ENCODE measurements at regions not wholly inside any gene's neighbourhood (a gene's known extent, or its start where the extent isn't known, plus 50 kb on each side); places are given as distances from the start of the nearest gene placed in this dataset.

DNA sequence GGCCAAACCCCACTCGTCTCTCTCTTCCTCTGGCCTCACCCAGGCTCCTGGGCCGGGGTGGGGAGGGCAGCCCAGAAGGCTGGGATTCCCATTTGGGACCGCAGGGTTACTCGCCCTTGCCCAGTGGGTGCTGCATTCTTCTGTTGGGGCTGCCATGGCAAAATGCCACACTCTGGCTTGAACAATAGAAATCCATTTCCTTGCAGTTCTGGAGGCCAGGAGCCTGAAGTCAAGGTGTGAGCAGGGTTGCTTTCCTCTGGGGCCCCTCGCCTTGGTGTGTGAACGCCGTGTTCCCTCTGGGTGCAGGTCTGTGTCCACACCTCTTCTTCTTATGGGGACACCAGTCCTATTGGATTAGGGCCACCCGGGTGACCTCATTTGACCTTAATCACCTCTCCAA, 105.8 kb upstream of the GSE1 start:
- in situ Hi-C loops (cut with HindIII; ENCODE audit: extremely low pct_ligation_motif_present, low pct_unique_long_range_greater_than_20kb) = no loop called here
- Histone ChIP-seq H3K27ac (ENCODE audit: extremely low read length, insufficient read depth, low read length) (no peak overlapping the region), H3K9me3 (ENCODE audit: low read length) (no peaks in the 10 kb centered on the region), H3K36me3 (replicated peaks in 1 of 2; ENCODE audit: control insufficient read depth in 1 of 2, insufficient read depth in 2 of 2, low read length in 2 of 2) (no peaks in the 10 kb centered on the region), H3K9ac (ENCODE audit: insufficient read depth, low read depth, low read length) (no peak overlapping the region), H3K79me2 (ENCODE audit: insufficient read depth, low read length) (no peaks in the 10 kb centered on the region), H4K20me1 (ENCODE audit: insufficient read depth, low read length) (no peaks in the 10 kb centered on the region), H3K27me3 (ENCODE audit: control insufficient read depth in 1 of 2, insufficient read depth in 2 of 2, low read length in 2 of 2) (no peaks in the 10 kb centered on the region; a peak in 1 of 5 replicates), H3K4me1 (ENCODE audit: insufficient read depth, low read length) (peaks cover 22% of the 10 kb centered on the region), H3K4me2 (ENCODE audit: low read depth, low read length) (no peak overlapping the region), H3K4me3 (replicated peaks in 1 of 3; ENCODE audit: insufficient read depth in 1 of 3, low read depth in 2 of 3, low read length in 3 of 3) (no peak overlapping the region), H2AFZ (ENCODE audit: low read length) (no peak overlapping the region)
- intact Hi-C loops (cut with micrococcal nuclease; ENCODE audit: unreplicated experiment) = no loop called here
- DNase-seq (ENCODE audit: low spot score) (no peak), ATAC-seq (no peak), FAIRE-seq (no peak)
- ChIA-PET CTCF (ENCODE audit: low intra/inter-chr PET ratio, low total read pairs) (no interaction called here), POLR2A (no interaction called here)
- 89% methylated on average over 8 of the region's 8 CpGs for WGBS (ENCODE audit: low lambda C conversion rate)
- no TSS peak for BruUV-seq (replicated peaks)
- TF ChIP-seq, protein P1, sequence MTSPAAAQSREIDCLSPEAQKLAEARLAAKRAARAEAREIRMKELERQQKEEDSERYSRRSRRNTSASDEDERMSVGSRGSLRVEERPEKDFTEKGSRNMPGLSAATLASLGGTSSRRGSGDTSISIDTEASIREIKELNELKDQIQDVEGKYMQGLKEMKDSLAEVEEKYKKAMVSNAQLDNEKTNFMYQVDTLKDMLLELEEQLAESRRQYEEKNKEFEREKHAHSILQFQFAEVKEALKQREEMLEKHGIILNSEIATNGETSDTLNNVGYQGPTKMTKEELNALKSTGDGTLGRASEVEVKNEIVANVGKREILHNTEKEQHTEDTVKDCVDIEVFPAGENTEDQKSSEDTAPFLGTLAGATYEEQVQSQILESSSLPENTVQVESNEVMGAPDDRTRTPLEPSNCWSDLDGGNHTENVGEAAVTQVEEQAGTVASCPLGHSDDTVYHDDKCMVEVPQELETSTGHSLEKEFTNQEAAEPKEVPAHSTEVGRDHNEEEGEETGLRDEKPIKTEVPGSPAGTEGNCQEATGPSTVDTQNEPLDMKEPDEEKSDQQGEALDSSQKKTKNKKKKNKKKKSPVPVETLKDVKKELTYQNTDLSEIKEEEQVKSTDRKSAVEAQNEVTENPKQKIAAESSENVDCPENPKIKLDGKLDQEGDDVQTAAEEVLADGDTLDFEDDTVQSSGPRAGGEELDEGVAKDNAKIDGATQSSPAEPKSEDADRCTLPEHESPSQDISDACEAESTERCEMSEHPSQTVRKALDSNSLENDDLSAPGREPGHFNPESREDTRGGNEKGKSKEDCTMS (CRISPR knock-in tag; conservative IDR thresholded peaks at IDR 0.05) = no peak
- TF ChIP-seq ZNF335 (CRISPR knock-in tag; IDR thresholded peaks at IDR 0.05) = no peak
- no peak for TF ChIP-seq ZSCAN30 (CRISPR knock-in tag; IDR thresholded peaks at IDR 0.05)
- TF ChIP-seq ZNF230 (CRISPR knock-in tag; IDR thresholded peaks at IDR 0.05) = no peak
- TF ChIP-seq THRA (CRISPR knock-in tag; IDR thresholded peaks at IDR 0.05; ENCODE audit: borderline replicate concordance) = no peak
- TF ChIP-seq, protein P2, sequence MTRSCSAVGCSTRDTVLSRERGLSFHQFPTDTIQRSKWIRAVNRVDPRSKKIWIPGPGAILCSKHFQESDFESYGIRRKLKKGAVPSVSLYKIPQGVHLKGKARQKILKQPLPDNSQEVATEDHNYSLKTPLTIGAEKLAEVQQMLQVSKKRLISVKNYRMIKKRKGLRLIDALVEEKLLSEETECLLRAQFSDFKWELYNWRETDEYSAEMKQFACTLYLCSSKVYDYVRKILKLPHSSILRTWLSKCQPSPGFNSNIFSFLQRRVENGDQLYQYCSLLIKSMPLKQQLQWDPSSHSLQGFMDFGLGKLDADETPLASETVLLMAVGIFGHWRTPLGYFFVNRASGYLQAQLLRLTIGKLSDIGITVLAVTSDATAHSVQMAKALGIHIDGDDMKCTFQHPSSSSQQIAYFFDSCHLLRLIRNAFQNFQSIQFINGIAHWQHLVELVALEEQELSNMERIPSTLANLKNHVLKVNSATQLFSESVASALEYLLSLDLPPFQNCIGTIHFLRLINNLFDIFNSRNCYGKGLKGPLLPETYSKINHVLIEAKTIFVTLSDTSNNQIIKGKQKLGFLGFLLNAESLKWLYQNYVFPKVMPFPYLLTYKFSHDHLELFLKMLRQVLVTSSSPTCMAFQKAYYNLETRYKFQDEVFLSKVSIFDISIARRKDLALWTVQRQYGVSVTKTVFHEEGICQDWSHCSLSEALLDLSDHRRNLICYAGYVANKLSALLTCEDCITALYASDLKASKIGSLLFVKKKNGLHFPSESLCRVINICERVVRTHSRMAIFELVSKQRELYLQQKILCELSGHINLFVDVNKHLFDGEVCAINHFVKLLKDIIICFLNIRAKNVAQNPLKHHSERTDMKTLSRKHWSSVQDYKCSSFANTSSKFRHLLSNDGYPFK (CRISPR knock-in tag; IDR thresholded peaks at IDR 0.05; ENCODE audit: borderline replicate concordance) = no peak
- no peak for TF ChIP-seq TOPORS (CRISPR knock-in tag; IDR thresholded peaks at IDR 0.05)
- TF ChIP-seq ZNF724P (CRISPR knock-in tag; IDR thresholded peaks at IDR 0.05; ENCODE audit: borderline replicate concordance) = no peak
- no peak for TF ChIP-seq KIAA2018 (CRISPR knock-in tag; IDR thresholded peaks at IDR 0.05; ENCODE audit: borderline replicate concordance)
